Activated T-cell treated with anti-CD3 and anti-CD28 coated beads, Interleukin-2, amount 50 U/mL, for 4 hours (primary cell): ENCODE measurements at regions not wholly inside any gene's neighbourhood (a gene's known extent, or its start where the extent isn't known, plus 50 kb on each side); places are given as distances from the start of the nearest gene placed in this dataset.

Experiments
- ATAC-seq, 2 donors: fragments of 200-7000 bp; cut with Tn5 transposase; one replicate each; pipeline ENCODE4 v1.10.0; 2021
- DNase-seq: peaks from one replicate; pipeline ENCODE4 v3.0.0-alpha.2; 2020
- H3K27me3 Mint-ChIP-seq: one replicate; pipeline ENCODE4 v1.8.0; 2021; ENCODE audit warnings: low read depth, mixed read lengths
- H3K36me3 Mint-ChIP-seq: one replicate; pipeline ENCODE4 v1.8.0; 2022; ENCODE audit warnings: mixed read lengths; ENCODE audit not compliant: insufficient read depth
- H3K4me1 Mint-ChIP-seq: one replicate; pipeline ENCODE4 v1.8.0; 2021; ENCODE audit warnings: low read depth, mixed read lengths
- H3K4me3 Mint-ChIP-seq: one replicate; pipeline ENCODE4 v1.8.0; 2021; ENCODE audit warnings: mild to moderate bottlenecking, moderate library complexity, mixed read lengths
- H3K9me3 Mint-ChIP-seq: one replicate; pipeline ENCODE4 v1.8.0; 2021; ENCODE audit warnings: mixed read lengths

DNA sequence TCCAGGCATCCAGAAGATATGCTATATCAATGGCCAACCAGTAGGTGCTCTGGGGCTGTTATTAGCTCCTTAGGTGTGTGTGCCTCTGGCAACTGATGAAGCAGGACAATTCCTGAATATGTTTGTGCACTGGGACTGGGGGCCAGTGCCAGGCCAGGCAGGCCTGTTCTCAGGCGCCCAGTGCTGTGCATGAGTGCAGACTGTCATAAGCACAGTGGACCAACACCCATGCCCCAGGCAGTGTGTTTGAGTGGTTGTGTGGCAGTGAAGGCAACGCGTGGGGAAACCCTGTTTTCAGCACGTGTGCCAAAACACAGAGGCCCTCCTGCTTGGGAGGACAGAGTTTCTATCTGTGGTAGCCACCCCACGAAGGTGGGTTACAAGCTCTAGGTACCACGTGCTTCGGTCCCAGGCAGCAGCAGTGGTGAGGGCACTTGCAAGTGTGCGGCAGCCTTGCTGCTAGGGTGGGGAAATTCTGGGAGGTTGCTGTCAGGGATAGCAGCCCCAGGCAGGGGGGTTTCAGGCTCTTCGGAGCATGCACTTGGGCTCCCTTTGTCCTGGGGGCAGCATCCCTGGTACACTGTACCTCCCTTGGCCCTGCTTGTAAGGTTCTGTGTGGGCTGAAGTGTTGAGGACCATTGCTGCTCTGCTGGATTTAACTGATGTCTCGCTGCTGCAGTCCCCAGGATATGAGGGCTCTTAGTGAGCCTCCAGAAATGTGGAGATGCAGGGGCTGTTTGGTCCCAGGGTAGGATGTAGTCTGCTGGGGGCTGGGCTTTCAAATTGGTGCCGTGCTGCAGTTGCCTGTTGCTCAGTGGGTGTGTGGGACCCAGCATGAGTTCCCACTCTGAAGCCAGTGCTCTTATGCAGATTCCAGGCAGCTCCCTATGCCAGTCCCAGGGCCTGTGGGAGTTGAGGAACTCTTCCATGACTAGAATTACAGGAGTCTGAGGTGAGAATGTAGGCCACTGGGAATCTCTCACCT lies 280.9 kb downstream of the RPRM start:
- no peak for ATAC-seq
- no peaks in the 10 kb centered on the region for H3K27me3 Mint-ChIP-seq
- no peaks in the 10 kb centered on the region for H3K36me3 Mint-ChIP-seq
- peaks cover 13% of the 10 kb centered on the region for H3K9me3 Mint-ChIP-seq
- no peak overlapping the region for H3K4me3 Mint-ChIP-seq
- DNase-seq, result no peak
- no peaks in the 10 kb centered on the region for H3K4me1 Mint-ChIP-seq

GRCh38 chr2:153196378-153197058 lies 282.0 kb downstream of the RPRM start:
- Mint-ChIP-seq H3K27me3 (no peaks in the 10 kb centered on the region), H3K4me3 (no peak overlapping the region), H3K36me3 (no peaks in the 10 kb centered on the region), H3K4me1 (no peaks in the 10 kb centered on the region), H3K9me3 (peaks cover 13% of the 10 kb centered on the region)
- ATAC-seq (no peak), DNase-seq (no peak)

GRCh38 chr2:153195342-153195741 lies 283.2 kb downstream of the RPRM start:
- no peak for ATAC-seq
- no peak overlapping the region for H3K4me3 Mint-ChIP-seq
- H3K36me3 Mint-ChIP-seq, result no peaks in the 10 kb centered on the region
- H3K9me3 Mint-ChIP-seq, result peaks cover 13% of the 10 kb centered on the region
- no peak for DNase-seq
- no peaks in the 10 kb centered on the region for H3K4me1 Mint-ChIP-seq
- no peaks in the 10 kb centered on the region for H3K27me3 Mint-ChIP-seq

DNA sequence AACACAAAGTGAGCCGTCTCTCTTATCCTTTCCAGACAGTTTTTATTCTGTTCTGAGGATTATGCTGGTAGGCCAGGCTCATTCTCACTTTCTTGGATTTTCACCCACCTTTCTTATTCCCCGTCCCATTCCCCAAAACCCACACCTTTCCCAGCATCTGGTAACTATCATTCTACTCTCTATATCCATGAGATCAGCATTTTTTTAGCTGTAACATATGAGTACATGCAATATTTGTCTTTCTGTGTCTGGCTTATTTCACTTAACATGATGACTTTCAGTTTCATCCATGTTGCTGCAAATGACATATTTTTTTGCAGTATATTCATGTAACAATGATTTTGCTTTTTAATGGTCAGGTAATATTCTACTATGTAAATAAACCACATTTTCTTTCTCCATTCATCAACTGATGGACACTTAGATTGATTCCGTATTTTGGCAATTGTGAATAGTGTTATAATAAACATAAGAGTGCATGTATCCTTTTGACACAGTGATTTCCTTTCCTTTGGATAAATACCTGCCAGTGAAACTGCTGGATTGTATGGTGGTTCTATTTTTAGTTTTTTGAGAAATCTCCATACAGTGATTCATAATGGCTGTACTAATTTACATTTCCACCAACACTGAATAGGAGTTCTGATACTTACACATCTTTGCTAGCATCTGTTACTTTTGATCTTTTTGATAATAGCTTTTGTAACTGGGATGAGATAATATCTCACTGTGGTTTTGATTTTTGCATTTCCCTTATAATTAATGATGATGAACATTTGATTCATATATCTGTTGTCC lies 289.3 kb downstream of the RPRM start:
- H3K36me3 Mint-ChIP-seq, result no peaks in the 10 kb centered on the region
- DNase-seq, result no peak

DNA sequence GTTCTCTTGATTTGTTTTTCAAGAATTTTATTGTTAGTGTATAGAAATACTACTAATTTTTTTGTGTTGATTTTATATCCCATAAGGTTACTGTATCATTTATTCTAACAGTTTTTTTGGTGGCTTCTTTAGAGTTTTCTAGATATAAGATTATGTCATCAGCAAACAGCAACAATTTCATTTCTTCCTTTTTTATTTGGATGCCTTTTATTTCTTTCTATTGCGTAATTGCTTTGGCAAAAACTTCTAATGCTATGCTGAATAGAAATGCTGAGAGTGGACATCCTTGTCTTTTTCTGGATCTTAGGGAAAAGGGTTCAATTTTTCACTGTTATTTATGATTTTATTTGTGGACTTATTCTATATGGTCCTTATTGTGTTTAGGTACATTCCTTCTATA lies 298.8 kb downstream of the RPRM start:
- H3K4me1 Mint-ChIP-seq, result no peaks in the 10 kb centered on the region
- no peak for DNase-seq
- H3K36me3 Mint-ChIP-seq, result no peaks in the 10 kb centered on the region
- ATAC-seq, result no peak
- no peak overlapping the region for H3K4me3 Mint-ChIP-seq
- peaks cover under 1% of the 10 kb centered on the region for H3K9me3 Mint-ChIP-seq
- no peaks in the 10 kb centered on the region for H3K27me3 Mint-ChIP-seq

More for the DNA sequence above, 289.3 kb downstream of the RPRM start:
- no peak overlapping the region for H3K4me3 Mint-ChIP-seq
- H3K9me3 Mint-ChIP-seq, result peaks cover 17% of the 10 kb centered on the region
- H3K4me1 Mint-ChIP-seq, result no peaks in the 10 kb centered on the region
- no peak for ATAC-seq
- H3K27me3 Mint-ChIP-seq, result no peaks in the 10 kb centered on the region

DNA sequence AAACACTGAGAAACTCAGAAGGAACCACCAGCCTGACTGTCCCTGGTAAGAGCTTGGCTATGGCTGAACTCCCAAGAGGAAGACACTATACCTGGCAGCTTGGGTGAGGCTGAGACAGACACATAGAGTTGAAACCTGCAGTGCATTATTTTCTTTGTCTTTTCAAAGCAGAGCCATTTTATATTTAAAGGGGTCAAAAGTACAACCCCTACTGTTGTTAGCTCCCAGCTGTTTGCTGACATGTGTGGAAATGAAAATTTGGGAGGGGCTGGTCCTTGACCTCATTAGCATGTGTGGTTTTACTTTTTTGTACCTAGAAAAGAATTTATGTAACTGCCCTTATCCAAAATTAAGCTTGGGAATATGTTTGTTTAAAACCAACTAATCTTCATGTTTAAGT lies 309.0 kb downstream of the RPRM start:
- Mint-ChIP-seq H3K27me3 (no peaks in the 10 kb centered on the region), H3K9me3 (no peaks in the 10 kb centered on the region)

DNA sequence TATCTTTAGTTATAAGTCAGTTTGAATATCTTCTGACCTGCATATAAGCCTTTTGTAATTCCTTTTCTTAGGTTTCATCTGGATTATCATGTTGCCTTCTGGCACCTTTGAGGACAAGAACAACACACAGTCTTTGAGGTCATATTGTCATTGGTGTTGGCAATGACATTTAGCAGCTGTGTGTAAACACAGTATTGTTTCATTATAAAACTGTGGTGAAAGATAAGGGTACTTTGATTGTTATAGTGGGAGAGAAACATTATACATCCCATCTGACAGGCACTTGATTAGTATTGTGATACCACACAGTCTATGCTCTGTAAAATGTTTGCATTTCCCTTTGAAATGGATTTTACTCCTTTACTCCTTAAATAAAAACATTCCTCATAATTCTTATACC lies 313.5 kb downstream of the RPRM start:
- no peak for ATAC-seq
- DNase-seq, result no peak
- H3K9me3 Mint-ChIP-seq, result no peaks in the 10 kb centered on the region
- no peaks in the 10 kb centered on the region for H3K36me3 Mint-ChIP-seq
- H3K4me1 Mint-ChIP-seq, result no peaks in the 10 kb centered on the region
- H3K4me3 Mint-ChIP-seq, result no peak overlapping the region
- H3K27me3 Mint-ChIP-seq, result no peaks in the 10 kb centered on the region

More for the DNA sequence above, 309.0 kb downstream of the RPRM start:
- no peaks in the 10 kb centered on the region for H3K4me1 Mint-ChIP-seq
- H3K4me3 Mint-ChIP-seq, result no peak overlapping the region
- DNase-seq (no peak), ATAC-seq (no peak)
- H3K36me3 Mint-ChIP-seq, result no peaks in the 10 kb centered on the region

- Mint-ChIP-seq H3K4me1 (no peaks in the 10 kb centered on the region), H3K4me3 (no peak overlapping the region), H3K9me3 (no peaks in the 10 kb centered on the region), H3K27me3 (no peaks in the 10 kb centered on the region), H3K36me3 (no peaks in the 10 kb centered on the region)
- DNase-seq (no peak), ATAC-seq (no peak)
Measured at GRCh38 chr2:153163055-153163454, 315.5 kb downstream of the RPRM start.

DNA sequence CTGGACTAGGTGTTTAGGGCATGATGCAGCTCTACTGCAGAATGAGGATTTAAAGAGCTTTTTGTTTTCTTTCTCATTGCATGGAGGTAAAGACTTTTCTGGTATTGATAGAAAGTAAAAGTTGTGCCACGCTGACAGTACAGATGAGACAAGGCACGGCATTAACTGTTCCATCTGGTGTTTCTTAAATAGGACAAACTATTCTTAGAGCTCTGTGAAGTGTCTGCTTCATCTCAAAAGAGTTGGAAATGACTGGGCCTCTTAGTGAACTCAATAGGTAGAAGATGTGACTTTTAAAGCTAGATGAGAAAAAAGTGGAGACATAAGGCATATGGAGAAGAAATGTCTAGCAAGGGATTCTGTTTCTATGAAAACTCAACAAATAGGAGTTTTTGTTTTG lies 321.8 kb downstream of the RPRM start:
- ATAC-seq, result no peak
- Mint-ChIP-seq H3K4me3 (no peak overlapping the region), H3K9me3 (peaks cover 13% of the 10 kb centered on the region), H3K4me1 (no peaks in the 10 kb centered on the region), H3K36me3 (no peaks in the 10 kb centered on the region), H3K27me3 (no peaks in the 10 kb centered on the region)
- DNase-seq, result no peak

- Mint-ChIP-seq H3K36me3 (no peaks in the 10 kb centered on the region), H3K4me1 (no peaks in the 10 kb centered on the region), H3K9me3 (peaks cover 13% of the 10 kb centered on the region), H3K27me3 (no peaks in the 10 kb centered on the region), H3K4me3 (no peak overlapping the region)
- DNase-seq (no peak), ATAC-seq (no peak)
Measured at GRCh38 chr2:153152036-153152435, 326.5 kb downstream of the RPRM start.

- H3K4me3 Mint-ChIP-seq, result no peak overlapping the region
- H3K9me3 Mint-ChIP-seq, result no peaks in the 10 kb centered on the region
- H3K27me3 Mint-ChIP-seq, result no peaks in the 10 kb centered on the region
- no peak for ATAC-seq
- no peaks in the 10 kb centered on the region for H3K4me1 Mint-ChIP-seq
- no peaks in the 10 kb centered on the region for H3K36me3 Mint-ChIP-seq
- DNase-seq, result no peak
Measured at GRCh38 chr2:153145470-153145978, 333.0 kb downstream of the RPRM start.

DNA sequence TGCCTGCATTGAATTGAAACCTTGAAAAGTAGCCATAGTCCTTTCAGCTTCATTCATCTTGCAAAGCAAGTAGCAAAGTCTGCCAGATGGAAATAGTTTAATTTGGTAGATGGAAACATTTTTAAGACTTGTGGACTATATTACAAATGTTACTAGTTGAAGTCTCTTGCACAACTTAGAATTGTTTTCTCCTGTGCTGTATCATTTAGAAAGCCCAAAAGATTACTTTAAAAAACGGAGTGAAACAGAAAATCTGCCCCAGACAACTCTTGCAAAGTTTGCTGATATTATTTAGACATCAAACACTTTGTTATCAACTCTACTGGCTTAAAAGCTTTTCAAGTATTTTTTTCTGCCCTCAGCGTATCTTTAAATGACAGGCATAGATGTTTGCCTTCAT lies 335.0 kb downstream of the RPRM start:
- Mint-ChIP-seq H3K4me1 (no peaks in the 10 kb centered on the region), H3K9me3 (no peaks in the 10 kb centered on the region), H3K4me3 (no peak overlapping the region), H3K36me3 (no peaks in the 10 kb centered on the region), H3K27me3 (no peaks in the 10 kb centered on the region)
- DNase-seq, result no peak
- ATAC-seq, result no peak

DNA sequence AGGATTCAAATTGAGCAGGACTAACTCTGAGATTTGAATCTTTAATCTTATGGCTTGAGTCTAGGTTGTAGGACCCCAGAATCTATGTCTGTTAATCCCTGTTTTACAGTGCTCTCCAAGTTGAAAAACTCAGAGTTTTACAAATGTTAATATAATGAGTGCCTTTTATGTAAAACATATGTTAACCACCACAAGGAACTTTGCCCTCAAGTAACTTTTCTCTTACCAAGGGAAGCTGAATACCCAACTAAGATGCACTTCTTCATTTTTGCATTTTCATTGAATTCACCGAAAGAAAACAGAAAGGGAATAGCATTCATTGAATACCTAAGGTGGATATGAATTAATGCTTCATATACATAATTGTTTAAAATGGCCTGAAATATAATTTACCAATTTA lies 338.1 kb downstream of the RPRM start:
- H3K36me3 Mint-ChIP-seq, result no peaks in the 10 kb centered on the region
- H3K4me1 Mint-ChIP-seq, result no peaks in the 10 kb centered on the region
- ATAC-seq (no peak), DNase-seq (no peak)
- H3K27me3 Mint-ChIP-seq, result no peaks in the 10 kb centered on the region
- no peaks in the 10 kb centered on the region for H3K9me3 Mint-ChIP-seq
- H3K4me3 Mint-ChIP-seq, result no peak overlapping the region

- Mint-ChIP-seq H3K9me3 (no peaks in the 10 kb centered on the region), H3K4me3 (no peak overlapping the region), H3K36me3 (no peaks in the 10 kb centered on the region), H3K4me1 (no peaks in the 10 kb centered on the region), H3K27me3 (no peaks in the 10 kb centered on the region)
- DNase-seq (no peak), ATAC-seq (no peak)
Measured at GRCh38 chr2:153138651-153139375, 339.7 kb downstream of the RPRM start.
